Large intestine (tissue), 3 donors: ENCODE measurements at regions not wholly inside any gene's neighbourhood (a gene's known extent, or its start where the extent isn't known, plus 50 kb on each side); places are given as distances from the start of the nearest gene placed in this dataset.

ENCODE experiments used
- DNase-seq, 2 donors: peaks; one replicate each; pipeline versions ENCODE4 v3.0.0 to v3.0.0-alpha.2; 2013
- H3K27ac ChIP-seq: one replicate; pipeline ENCODE4 v1.5.1; 2013; ENCODE audit warnings: low read length
- H3K27me3 ChIP-seq: 2 replicates; pipeline ENCODE4 v1.6.1; 2013; ENCODE audit warnings: low read length; ENCODE audit not compliant: control insufficient read depth, insufficient read depth
- H3K36me3 ChIP-seq: 2 replicates; pipeline ENCODE4 v1.6.1; 2013; ENCODE audit warnings: low read length; ENCODE audit not compliant: control insufficient read depth, insufficient read depth
- H3K4me1 ChIP-seq: one replicate; pipeline ENCODE4 v1.6.1; 2013; ENCODE audit warnings: low read length; ENCODE audit not compliant: control insufficient read depth, insufficient read depth
- H3K4me3 ChIP-seq: one replicate; pipeline ENCODE4 v1.5.1; 2013; ENCODE audit warnings: low read length
- H3K9me3 ChIP-seq: one replicate; pipeline ENCODE4 v1.6.1; 2013; ENCODE audit warnings: mild to moderate bottlenecking, low read depth, low read length, moderate library complexity; ENCODE audit not compliant: control insufficient read depth
- WGBS: methylation state at CpG from one replicate; pipeline ENCODE4 v1.1.5; 2013; ENCODE audit warnings: low lambda C conversion rate; ENCODE audit not compliant: insufficient coverage; 5-methylcytosine and 5-hydroxymethylcytosine counted together

DNA sequence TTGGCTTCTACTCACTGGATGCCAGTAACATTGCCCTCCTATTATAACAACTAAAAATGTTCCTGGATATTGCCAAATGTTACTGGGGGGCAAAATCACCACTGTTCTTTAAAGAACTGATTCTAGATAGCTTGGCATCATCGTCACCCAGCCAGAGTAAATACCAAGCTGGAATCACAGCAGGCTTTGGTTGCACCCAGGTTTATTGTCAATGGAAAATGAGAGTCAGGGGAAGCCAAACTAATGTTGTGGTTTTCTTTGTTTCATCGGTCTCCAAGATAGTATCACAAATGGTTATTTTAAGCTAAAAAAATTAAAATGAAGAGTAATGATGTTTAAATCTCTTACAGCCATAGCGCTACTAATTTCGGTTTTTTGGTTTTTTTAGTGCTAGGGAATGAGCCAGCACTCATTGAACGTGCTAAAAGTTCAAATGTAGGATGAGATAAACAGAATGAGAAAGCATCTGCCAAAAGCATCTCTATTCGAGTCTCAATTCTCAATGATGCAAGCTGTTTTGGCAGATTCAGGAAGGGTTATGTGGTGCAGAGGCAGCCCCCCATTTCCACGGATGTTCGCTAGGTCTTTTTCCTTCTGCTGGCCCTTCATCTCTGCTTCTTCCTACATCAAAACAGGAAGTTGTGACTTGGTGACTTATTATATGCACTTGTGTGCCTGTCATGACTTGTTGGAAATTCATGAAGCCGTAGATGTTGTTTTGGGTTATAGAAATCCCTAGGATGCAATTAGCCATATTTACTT lies 558.0 kb downstream of the EBF1 start:
- no peak overlapping the region for H3K4me3 ChIP-seq
- no peak for DNase-seq
- H3K9me3 ChIP-seq: no peaks in the 10 kb centered on the region
- peaks cover 2% of the 10 kb centered on the region for H3K27me3 ChIP-seq
- WGBS: 68% methylated on average over 3 of the region's 9 CpGs
- H3K4me1 ChIP-seq: no peaks in the 10 kb centered on the region
- no peak overlapping the region for H3K27ac ChIP-seq
- H3K36me3 ChIP-seq: no peaks in the 10 kb centered on the region

DNA sequence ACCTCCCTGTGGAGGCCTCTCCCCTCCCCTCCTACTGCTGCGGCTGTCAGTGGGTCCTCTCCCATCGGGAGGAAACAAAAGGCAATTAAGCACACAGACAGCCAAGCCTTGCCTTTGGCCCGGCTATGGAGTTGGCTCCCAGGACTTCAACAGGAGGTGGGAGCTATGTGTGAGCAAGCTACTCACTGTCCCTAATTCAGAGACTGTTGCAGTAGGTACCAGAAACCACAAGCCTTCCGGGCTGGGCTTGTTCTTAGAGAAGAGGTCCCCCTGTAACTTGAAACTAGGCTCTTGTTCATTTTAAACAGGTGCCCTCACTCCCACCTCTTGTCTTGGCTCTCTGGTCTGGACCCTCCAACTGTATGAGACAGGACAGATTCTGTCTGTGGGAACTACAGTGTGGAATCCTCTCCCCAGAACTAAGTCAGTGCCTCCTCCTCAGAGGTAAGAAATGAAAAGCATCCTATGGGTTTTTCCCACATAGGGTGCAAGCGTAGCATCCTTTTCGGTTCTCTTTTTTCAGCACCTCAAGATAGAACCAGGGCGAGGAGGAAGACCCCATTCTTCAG lies 561.1 kb downstream of the EBF1 start:
- no peak for DNase-seq
- Histone ChIP-seq H3K36me3 (no peaks in the 10 kb centered on the region), H3K4me3 (no peak overlapping the region), H3K4me1 (no peaks in the 10 kb centered on the region), H3K27ac (no peak overlapping the region), H3K9me3 (no peaks in the 10 kb centered on the region), H3K27me3 (peaks cover 10% of the 10 kb centered on the region)
- WGBS: 80% methylated on average over 1 of the region's 7 CpGs

DNA sequence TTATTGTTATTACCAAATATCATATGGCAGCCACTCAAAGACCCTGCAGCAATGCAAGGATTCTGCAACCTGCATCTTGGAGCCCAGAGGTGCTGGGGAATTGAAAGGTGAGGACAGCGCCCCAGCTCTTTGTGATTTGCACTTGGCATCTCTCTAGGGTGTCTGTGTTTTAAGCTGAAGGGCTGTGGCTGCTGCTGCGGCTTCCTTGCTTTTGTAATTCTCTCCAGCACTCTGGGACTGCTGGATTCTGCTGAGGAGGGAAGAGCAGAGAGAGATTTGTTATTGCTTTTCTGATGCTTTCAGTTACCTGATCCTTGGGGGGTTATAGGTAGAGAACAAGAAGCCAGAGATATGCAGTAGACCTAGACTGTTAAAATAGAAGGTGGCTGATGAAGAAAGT lies 562.4 kb downstream of the EBF1 start:
- H3K36me3 ChIP-seq: no peaks in the 10 kb centered on the region
- no peaks in the 10 kb centered on the region for H3K9me3 ChIP-seq
- DNase-seq: no peak
- no peaks in the 10 kb centered on the region for H3K4me1 ChIP-seq
- H3K27me3 ChIP-seq: peaks cover 10% of the 10 kb centered on the region
- H3K4me3 ChIP-seq: no peak overlapping the region
- no peak overlapping the region for H3K27ac ChIP-seq
- WGBS: no CpG with 5 or more reads among the region's 2 CpGs

DNA sequence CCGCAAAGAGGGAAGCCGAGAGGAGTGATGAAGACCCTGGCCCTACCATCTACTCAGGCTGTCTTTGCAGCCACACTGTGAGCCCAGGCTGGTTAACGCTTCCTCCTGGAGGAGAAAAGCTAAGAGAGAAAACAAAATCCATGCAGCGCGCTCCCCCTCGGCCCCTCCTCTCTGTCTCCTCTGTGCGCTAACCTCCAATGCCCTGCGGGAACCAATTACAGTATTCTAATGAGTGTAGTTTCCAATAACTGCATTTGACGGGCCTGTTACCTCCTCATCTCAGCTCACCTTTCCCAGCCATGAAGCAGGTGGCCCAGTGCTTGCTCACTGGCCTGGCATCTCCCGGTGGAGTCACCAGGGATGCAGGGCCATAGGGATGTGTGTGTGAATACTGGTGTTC lies 565.5 kb downstream of the EBF1 start:
- Histone ChIP-seq H3K4me1 (no peaks in the 10 kb centered on the region), H3K9me3 (no peaks in the 10 kb centered on the region), H3K4me3 (no peak overlapping the region), H3K36me3 (no peaks in the 10 kb centered on the region), H3K27ac (no peak overlapping the region), H3K27me3 (peaks cover 10% of the 10 kb centered on the region)
- no peak for DNase-seq
- WGBS: no CpG with 5 or more reads among the region's 10 CpGs

DNA sequence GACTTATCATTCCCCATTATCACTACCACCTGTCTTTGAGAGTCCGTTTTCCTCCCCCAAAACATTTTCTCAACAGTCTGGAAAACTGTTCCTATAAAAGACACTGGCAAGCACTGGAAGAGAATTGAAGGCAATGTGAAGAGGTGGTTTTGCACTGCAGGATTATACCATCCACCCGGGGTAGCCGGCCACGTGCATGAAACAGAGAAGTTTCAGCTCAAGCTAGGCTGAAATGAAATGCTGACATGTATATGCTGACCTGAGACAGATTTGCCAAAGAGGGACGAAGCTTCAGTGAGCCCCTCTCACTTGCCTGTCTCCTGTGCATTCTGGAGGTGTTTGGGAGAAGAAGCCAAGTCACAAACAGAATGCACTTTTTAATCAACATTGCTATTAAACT lies 567.0 kb downstream of the EBF1 start:
- no CpG with 5 or more reads among the region's 5 CpGs for WGBS
- no peak for DNase-seq
- Histone ChIP-seq H3K9me3 (no peaks in the 10 kb centered on the region), H3K27me3 (peaks cover 10% of the 10 kb centered on the region), H3K4me1 (no peaks in the 10 kb centered on the region), H3K4me3 (no peak overlapping the region), H3K36me3 (no peaks in the 10 kb centered on the region), H3K27ac (no peak overlapping the region)

DNA sequence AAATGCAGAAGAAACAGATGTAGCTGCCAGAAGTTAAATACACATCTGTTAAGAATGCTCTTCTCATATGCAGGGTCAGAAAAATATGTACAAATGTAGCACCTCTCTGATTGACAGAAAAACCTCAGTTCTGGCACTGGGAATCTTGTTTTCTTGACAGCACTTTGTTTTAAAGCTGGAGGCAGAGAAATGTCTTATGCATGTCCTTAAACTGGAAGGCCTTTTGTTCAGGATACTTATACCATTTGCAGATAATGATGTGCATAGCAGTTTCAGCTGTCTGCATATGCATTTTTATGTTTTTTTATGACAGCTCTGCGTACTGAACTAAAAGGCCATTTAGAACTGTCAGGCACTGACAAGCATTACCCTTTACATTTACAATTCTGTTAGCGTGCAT lies 567.9 kb downstream of the EBF1 start:
- no peak overlapping the region for H3K27ac ChIP-seq
- H3K36me3 ChIP-seq: no peaks in the 10 kb centered on the region
- H3K4me1 ChIP-seq: no peaks in the 10 kb centered on the region
- 67% methylated on average over 1 of the region's 2 CpGs for WGBS
- no peak for DNase-seq
- H3K9me3 ChIP-seq: no peaks in the 10 kb centered on the region
- no peak overlapping the region for H3K4me3 ChIP-seq
- H3K27me3 ChIP-seq: peaks cover 7% of the 10 kb centered on the region

DNA sequence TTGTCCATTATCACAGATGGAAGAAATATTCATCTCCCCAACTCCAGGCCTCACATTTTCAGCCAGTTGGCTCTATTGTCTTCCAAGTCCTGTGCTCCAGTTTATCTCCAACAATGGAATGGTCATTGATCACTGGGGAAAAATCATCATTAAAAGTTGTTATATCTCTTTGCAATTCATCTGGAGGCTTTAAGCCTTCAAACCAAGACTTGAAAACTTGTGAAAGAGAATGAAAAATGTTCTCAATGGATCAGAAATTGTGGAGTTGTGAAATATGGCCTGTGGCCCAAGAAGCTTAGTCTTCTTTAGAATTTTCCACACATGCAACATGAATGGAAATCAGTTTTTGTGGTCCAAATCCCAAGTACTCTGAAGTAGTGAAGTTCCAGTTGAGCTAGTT lies 569.6 kb downstream of the EBF1 start:
- H3K36me3 ChIP-seq: no peaks in the 10 kb centered on the region
- H3K4me3 ChIP-seq: no peak overlapping the region
- no peak for DNase-seq
- no peak overlapping the region for H3K27ac ChIP-seq
- H3K9me3 ChIP-seq: no peaks in the 10 kb centered on the region
- H3K27me3 ChIP-seq: peaks cover 3% of the 10 kb centered on the region
- H3K4me1 ChIP-seq: no peaks in the 10 kb centered on the region

DNA sequence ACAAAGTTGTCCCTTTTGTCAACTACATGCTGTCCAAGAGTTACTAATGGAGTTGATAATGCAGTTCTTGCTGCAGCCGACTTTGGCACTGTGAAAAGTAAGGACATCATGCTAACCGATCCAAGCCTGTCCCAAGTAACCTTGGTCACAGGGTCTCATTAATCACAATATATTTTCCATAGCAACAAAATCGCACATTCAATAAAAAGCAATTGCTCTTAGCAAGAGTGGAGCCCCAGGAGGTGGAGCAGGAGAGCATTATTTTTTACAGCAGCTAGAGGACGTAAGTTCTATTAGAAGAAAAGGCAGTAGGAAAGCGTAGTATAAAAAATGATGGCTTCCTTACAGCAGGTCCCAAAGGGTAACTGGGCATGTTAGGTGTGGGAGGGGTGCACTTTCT lies 570.3 kb downstream of the EBF1 start:
- Histone ChIP-seq H3K27ac (no peak overlapping the region), H3K4me1 (no peaks in the 10 kb centered on the region), H3K4me3 (no peak overlapping the region), H3K27me3 (peaks cover 3% of the 10 kb centered on the region), H3K9me3 (no peaks in the 10 kb centered on the region), H3K36me3 (no peaks in the 10 kb centered on the region)
- WGBS: 80% methylated on average over 1 of the region's 5 CpGs
- peak in 1 of 2 donors; percentile 14 for DNase-seq

DNA sequence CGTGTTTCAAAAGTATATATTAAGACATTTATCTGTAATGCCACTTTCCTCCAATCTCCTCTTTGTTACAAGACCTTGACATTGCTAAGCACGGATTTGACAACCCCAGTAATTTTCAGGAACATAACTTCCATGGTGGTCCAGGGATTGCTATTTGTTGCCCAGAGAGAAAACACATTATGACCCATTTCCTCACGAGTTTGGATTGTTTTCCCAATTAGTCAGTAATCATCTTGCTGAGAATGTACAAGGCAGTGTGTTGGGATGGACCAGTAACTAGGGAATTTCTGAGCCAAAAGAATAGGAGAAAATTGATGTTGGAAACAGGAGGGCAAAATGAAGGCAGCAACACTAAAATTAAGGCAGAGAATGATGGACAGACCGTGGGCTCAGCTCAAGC lies 574.1 kb downstream of the EBF1 start:
- no peak overlapping the region for H3K4me3 ChIP-seq
- H3K4me1 ChIP-seq: no peaks in the 10 kb centered on the region
- no peak for DNase-seq
- no peaks in the 10 kb centered on the region for H3K36me3 ChIP-seq
- no peaks in the 10 kb centered on the region for H3K9me3 ChIP-seq
- H3K27ac ChIP-seq: no peak overlapping the region
- whole genome bisulfite sequencing: no CpG with 5 or more reads among the region's 4 CpGs
- no peaks in the 10 kb centered on the region for H3K27me3 ChIP-seq

DNA sequence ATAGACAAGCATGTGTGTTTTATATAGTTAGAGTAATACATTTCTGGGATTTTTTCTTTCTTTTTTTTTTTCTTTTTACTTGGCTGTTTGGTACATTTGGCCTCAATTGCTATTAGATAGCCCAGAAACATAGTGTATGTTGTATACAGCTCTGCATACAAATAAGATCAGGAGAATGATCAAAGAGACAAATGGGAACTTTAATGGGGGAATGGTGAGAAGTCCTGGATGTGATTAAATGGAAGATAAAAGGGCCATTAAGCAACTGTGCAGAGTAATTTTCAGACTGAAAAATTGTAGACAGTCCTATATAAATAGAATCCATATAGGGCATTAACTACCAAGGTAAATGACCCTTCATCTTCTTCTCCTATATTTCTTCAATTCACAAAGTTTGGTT lies 575.6 kb downstream of the EBF1 start:
- no peaks in the 10 kb centered on the region for H3K4me1 ChIP-seq
- H3K9me3 ChIP-seq: no peaks in the 10 kb centered on the region
- no peak overlapping the region for H3K4me3 ChIP-seq
- H3K27me3 ChIP-seq: no peaks in the 10 kb centered on the region
- DNase-seq: no peak
- no peaks in the 10 kb centered on the region for H3K36me3 ChIP-seq
- H3K27ac ChIP-seq: no peak overlapping the region

DNA sequence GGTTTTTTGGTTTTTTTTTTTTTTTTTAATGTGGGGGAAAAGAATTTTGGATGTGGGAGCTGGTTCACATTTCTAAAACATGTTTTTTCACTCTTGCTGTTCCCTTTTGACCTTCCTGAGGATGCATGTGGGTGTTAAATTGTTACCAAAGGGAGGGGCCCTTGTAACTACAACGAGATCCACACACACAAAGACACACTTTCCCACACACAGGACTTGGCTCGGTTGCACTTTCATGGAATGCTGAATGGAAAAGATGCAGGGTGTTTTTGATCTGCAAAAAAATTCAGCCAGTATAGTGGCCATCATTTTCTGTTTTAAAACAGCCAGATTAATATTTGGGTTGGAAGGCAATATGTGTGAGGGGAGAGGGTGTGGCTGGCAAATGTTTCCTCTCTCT lies 576.9 kb downstream of the EBF1 start:
- DNase-seq: no peak
- Histone ChIP-seq H3K4me1 (no peaks in the 10 kb centered on the region), H3K4me3 (no peak overlapping the region), H3K9me3 (no peaks in the 10 kb centered on the region), H3K27me3 (no peaks in the 10 kb centered on the region), H3K27ac (no peak overlapping the region), H3K36me3 (no peaks in the 10 kb centered on the region)
- no CpG with 5 or more reads among the region's 2 CpGs for WGBS
